Epidermal melanocyte (primary cell): ENCODE measurements at regions not wholly inside any gene's neighbourhood (a gene's known extent, or its start where the extent isn't known, plus 50 kb on each side); places are given as distances from the start of the nearest gene placed in this dataset.

Source experiments
- DNase-seq: peaks from one replicate; pipeline ENCODE4 v3.0.0; 2011; ENCODE audit warnings: low spot score; ENCODE audit not compliant: insufficient read length

- DNase-seq, result no peak
Observed at GRCh38 chrX:9147726-9148125, 113.8 kb upstream of the FAM9B start.

- DNase-seq, result no peak
Observed at GRCh38 chrX:9148615-9149399, 114.9 kb upstream of the FAM9B start.

GRCh38 chrX:9149501-9150245, 115.7 kb upstream of the FAM9B start:
- no peak for DNase-seq

- DNase-seq, result no peak
Observed at GRCh38 chrX:9151772-9152307, 117.9 kb upstream of the FAM9B start.

GRCh38 chrX:9153300-9153699, 119.4 kb upstream of the FAM9B start:
- no peak for DNase-seq

- DNase-seq, result no peak
Observed at GRCh38 chrX:9158611-9159010, 124.7 kb upstream of the FAM9B start.

GRCh38 chrX:9160698-9161329, 126.9 kb upstream of the FAM9B start:
- DNase-seq, result no peak

- DNase-seq, result no peak
Observed at GRCh38 chrX:9162698-9163097, 128.8 kb upstream of the FAM9B start.

- no peak for DNase-seq
Observed at GRCh38 chrX:9163214-9163709, 129.3 kb upstream of the FAM9B start.

GRCh38 chrX:9164086-9164485, 130.2 kb upstream of the FAM9B start:
- DNase-seq, result no peak

- no peak for DNase-seq
Observed at GRCh38 chrX:9164533-9165426, 130.9 kb upstream of the FAM9B start.

- DNase-seq, result no peak
Observed at GRCh38 chrX:9166584-9166944, 132.6 kb upstream of the FAM9B start.

GRCh38 chrX:9171841-9172463, 138.0 kb upstream of the FAM9B start:
- DNase-seq, result no peak

GRCh38 chrX:9172464-9172850, 138.5 kb upstream of the FAM9B start:
- DNase-seq, result no peak

- no peak for DNase-seq
Observed at GRCh38 chrX:9180623-9181022, 146.7 kb upstream of the FAM9B start.

- no peak for DNase-seq
Observed at GRCh38 chrX:9182041-9182440, 148.1 kb upstream of the FAM9B start.

- no peak for DNase-seq
Observed at GRCh38 chrX:9183481-9183880, 149.6 kb upstream of the FAM9B start.

GRCh38 chrX:9184211-9184610, 150.3 kb upstream of the FAM9B start:
- no peak for DNase-seq

- no peak for DNase-seq
Observed at GRCh38 chrX:9188117-9188516, 154.2 kb upstream of the FAM9B start.

GRCh38 chrX:9189286-9189685, 155.4 kb upstream of the FAM9B start:
- DNase-seq, result no peak

- no peak for DNase-seq
Observed at GRCh38 chrX:9191392-9191791, 157.5 kb upstream of the FAM9B start.
